DMS79 treated with DMSO at 0.1 percent for 48 hours (cell line): ENCODE measurements at regions not wholly inside any gene's neighbourhood (a gene's known extent, or its start where the extent isn't known, plus 50 kb on each side); places are given as distances from the start of the nearest gene placed in this dataset.

Experiments used
- DNase-seq: peaks from one replicate; lab custom pipeline; 2025; lab: John Stamatoyannopoulos, UW

DNA sequence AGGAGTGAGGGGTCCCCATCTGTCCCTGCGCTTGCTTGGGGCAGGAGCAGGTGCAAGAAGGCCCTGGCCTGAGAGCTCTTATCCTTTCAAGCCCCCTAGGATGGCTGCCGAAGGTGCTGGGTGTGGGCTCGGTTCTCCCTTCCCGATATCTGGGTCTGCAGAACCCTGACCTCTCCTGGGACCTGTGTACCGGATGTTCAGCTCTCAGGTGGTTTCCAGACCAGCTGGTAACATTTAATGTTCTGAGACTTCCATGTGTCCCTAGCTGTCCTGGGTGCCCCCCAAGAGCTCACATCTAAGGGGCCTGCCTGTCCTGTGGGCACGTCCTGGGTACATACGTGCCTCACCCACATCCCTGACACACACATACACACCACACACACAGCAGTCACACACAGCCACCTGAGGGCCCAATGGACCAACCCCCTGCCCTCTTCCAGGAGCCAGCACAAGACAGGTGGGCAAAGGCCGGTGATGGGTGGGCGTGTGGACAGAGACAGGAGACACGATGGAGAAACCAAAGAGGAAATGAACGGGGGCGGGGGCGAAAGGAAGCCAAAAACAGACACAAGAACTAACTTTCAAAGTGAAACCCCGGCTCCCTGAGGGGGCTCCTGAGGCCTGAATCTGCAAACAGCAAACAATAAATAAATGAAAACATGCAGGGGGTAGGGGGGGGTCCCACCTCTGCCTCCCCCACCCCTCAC is 124.3 kb downstream of the PTPRS start:
- DNase-seq: no peak

GRCh38 chr19:5215431-5215830 is 125.2 kb downstream of the PTPRS start:
- DNase-seq: no peak

- no peak for DNase-seq
Measured at GRCh38 chr19:5214902-5215301, 125.7 kb downstream of the PTPRS start.

DNA sequence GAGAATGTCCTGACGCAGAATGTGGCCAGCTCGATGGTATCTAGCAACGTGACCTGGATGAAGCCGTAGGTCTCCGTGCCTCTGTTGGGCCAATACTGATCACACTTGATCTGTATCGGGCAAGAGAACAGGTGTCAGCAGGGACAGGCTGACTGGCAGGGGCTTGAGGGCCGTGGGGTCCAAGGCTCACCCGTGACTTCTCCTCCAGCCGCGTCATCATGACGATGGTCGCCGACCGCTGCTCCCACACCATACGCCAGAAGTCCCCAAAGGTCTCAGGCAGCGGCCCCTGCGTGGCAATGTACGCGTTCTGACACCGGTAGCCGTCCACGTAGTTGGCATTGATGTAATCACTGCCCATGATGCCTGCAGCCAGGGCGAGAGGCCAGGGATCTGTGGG is 126.2 kb downstream of the PTPRS start:
- DNase-seq: no peak

DNA sequence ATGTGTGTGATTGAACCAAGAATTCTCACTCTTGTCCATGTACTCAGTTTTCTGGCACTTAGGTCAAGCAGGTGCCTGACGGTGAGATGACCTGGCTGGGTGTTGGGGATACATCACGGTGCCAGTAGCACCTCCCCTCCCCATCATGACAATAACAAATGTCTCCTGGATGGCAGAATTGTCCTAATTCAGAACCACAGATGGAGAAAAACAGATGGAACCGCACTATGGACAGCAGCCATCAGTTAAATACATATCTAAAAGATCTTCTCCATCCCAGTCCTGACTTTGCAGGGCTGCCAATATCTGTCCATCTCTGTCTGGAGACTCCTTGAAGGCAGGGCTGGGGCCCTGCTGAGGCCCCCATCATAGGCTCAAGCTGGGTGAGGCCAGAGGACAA is 126.9 kb downstream of the PTPRS start:
- no peak for DNase-seq

- no peak for DNase-seq
Measured at GRCh38 chr19:5212101-5212500, 128.5 kb downstream of the PTPRS start.

GRCh38 chr19:5211217-5211822 is 129.3 kb downstream of the PTPRS start:
- no peak for DNase-seq

DNA sequence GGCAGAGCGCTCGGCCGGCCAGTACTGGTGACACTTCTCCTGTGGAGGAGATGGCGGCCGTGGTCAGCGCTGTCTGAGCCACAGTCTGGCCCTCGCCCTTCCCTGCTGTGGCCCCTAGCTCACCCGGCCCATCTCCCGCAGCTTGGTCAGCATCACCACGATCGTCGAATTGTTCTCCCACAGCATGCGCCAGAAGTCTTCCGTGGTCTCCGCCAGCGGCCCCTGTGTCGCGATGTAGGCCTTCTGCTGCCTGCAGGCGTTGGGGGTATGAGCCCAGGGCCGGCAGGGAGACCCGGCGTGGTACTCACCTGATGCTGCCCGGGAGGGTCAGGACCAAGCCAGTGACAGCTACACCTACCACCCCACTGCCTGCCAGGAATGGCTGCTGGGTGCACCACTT is 130.1 kb downstream of the PTPRS start:
- DNase-seq: no peak

DNA sequence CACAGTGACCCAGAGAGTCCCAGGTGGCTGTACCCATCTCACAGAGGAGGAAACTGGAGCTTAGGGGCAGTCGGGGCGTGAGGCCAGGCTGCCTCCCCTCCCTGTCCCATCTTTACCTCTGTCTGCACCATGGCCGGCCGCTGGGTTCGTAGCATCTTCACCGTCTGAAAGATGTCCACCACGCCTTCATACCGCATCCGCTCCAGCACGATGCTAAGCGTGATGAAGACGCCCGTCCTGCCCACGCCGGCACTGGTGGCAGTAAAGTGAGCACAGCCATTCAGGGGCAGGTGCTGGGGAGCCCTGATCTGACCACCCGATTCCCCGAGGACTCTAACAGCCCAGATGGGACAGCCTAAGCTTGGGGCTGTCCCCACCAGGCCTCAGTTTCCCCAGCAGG is 132.8 kb downstream of the PTPRS start:
- no peak for DNase-seq

DNA sequence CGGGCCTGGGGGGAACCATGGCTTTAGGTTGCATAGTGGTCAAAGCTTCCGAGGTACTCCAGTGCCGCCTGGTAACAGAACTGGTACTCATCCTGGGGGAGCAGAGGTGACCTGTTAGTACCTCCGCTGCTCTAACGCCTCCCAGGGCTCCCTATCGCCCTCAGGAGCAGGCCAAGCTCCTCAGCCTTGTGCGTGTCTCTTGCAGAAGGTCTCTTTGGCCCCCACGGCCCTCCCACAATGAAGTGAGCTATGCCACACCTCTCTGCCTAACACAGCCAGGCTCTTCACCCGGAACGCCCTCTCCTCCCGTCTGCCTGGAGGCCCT is 133.9 kb downstream of the PTPRS start:
- no peak for DNase-seq

DNA sequence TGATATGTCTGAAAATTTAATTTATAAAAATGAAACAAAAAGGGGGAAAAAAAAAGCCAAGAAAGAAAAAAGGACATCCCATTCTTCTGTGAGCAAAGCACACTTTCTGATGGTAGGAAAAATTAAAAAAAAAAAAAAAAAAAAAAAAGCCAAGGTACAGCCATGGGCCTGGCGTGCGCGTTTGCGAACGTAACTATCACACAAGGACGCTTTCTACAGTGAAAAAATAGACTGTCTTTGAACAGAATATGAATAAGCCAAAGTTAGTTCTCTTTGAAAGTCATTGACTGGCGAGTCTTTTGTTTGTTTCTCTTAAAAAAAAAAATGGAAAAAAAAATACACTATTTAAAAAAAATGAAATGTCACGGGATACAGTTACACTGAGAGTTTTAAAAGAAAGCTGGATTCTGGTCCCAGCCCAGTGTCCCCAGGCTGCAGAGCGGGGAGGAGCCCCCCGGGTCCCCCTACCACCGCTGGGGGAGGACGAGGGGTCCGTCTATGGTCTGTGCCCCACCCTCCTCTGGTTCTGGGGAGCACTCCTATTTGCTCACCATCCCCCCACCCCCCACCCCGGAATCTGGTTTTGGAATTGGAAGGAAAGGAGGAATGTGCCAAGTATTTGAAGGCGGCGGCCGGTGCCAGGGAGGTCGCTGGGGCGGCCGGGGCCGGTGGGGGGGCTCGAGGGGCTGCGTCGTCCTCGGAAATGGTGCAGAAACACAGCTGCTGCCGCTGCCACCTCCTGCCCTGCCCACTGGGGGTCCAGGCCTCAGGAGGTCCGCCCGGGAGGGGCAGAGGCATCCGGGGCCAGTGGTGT is 134.5 kb downstream of the PTPRS start:
- DNase-seq: no peak

DNA sequence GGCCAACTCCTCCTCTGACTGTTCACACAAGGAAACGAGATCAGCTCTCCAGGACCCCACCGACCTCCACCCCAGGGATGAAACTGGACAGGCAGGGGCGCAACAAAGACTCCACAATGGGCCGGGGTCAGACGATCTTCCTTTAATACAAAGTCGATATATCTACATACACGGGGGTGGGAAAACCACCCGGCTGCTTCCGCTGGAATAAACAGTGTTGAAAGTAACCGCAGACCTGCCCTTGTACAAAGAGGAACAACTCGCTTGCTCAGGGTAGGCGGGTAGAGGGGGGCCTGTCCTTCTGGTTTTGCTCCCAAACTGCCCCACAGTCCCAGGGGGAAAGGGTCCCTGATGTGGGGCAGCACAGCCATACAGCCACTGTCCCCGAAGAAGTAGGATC is 135.2 kb downstream of the PTPRS start:
- DNase-seq: no peak

DNA sequence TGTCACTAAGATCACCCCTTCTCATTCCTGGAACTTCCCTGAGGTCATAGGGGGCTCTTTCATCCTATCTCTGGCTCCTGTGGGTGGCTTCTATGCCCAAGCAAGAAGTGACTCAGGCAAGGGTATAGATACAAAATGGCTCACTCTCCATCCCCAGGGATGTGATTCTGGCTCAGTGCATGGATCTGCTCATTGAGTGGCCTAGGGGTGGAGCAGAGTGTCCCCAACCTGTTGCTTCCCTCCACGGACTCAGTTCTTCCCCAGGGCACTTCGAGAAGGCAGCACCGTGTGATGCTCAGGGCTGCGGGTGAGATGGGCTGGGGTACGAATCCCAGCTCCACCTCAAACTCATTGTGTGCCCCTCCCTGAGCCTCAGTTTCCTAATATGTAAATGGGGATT is 136.4 kb downstream of the PTPRS start:
- no peak for DNase-seq
